NK-92 (cell line): ENCODE measurements at regions not wholly inside any gene's neighbourhood (a gene's known extent, or its start where the extent isn't known, plus 50 kb on each side); places are given as distances from the start of the nearest gene placed in this dataset.

Experiments used
- DNase-seq: peaks from one replicate; lab custom pipeline; 2025; ENCODE audit not compliant: unreplicated experiment; lab: John Stamatoyannopoulos, UW

- DNase-seq = no peak
Observed at GRCh38 chr2:8458503-8459459, 223.1 kb upstream of the ID2 start.

GRCh38 chr2:8459474-8459873, 222.4 kb upstream of the ID2 start:
- no peak for DNase-seq

- no peak for DNase-seq
Observed at GRCh38 chr2:8461341-8461740, 220.5 kb upstream of the ID2 start.

GRCh38 chr2:8462280-8462679, 219.6 kb upstream of the ID2 start:
- no peak for DNase-seq

- no peak for DNase-seq
Observed at GRCh38 chr2:8462899-8463648, 218.8 kb upstream of the ID2 start.

- no peak for DNase-seq
Observed at GRCh38 chr2:8465560-8465959, 216.3 kb upstream of the ID2 start.

- no peak for DNase-seq
Observed at GRCh38 chr2:8469709-8470493, 212.0 kb upstream of the ID2 start.

- no peak for DNase-seq
Observed at GRCh38 chr2:8472545-8473323, 209.1 kb upstream of the ID2 start.

GRCh38 chr2:8475349-8476031, 206.4 kb upstream of the ID2 start:
- no peak for DNase-seq

GRCh38 chr2:8477552-8478470, 204.0 kb upstream of the ID2 start:
- no peak for DNase-seq

- no peak for DNase-seq
Observed at GRCh38 chr2:8478471-8478793, 203.4 kb upstream of the ID2 start.

- DNase-seq = no peak
Observed at GRCh38 chr2:8479298-8479697, 202.6 kb upstream of the ID2 start.

GRCh38 chr2:8480915-8481314, 200.9 kb upstream of the ID2 start:
- no peak for DNase-seq

GRCh38 chr2:8481463-8482009, 200.3 kb upstream of the ID2 start:
- no peak for DNase-seq

- no peak for DNase-seq
Observed at GRCh38 chr2:8482432-8482831, 199.4 kb upstream of the ID2 start.

- DNase-seq = no peak
Observed at GRCh38 chr2:8484502-8485283, 197.2 kb upstream of the ID2 start.

GRCh38 chr2:8485736-8486135, 196.1 kb upstream of the ID2 start:
- no peak for DNase-seq

GRCh38 chr2:8486141-8486540, 195.7 kb upstream of the ID2 start:
- no peak for DNase-seq
